Mesendoderm (in vitro differentiated cells): ENCODE measurements at regions not wholly inside any gene's neighbourhood (a gene's known extent, or its start where the extent isn't known, plus 50 kb on each side); places are given as distances from the start of the nearest gene placed in this dataset.
A peak's percentile ranks its signal among the peaks of the same experiment; 100 is the strongest.

Source experiments
- DNase-seq: peaks from one replicate; pipeline ENCODE4 v3.0.0; 2013
- H2AK5ac ChIP-seq: 2 replicates; pipeline ENCODE4 v1.6.1; 2013; ENCODE audit warnings: low read length, inconsistent platforms
- H2BK120ac ChIP-seq: 2 replicates; pipeline ENCODE4 v1.6.1; 2013; ENCODE audit warnings: low read depth, mild to moderate bottlenecking, low read length, moderate library complexity, mixed read lengths
- H2BK15ac ChIP-seq: replicated peaks from 2 replicates; pipeline ENCODE4 v1.6.1; 2013; ENCODE audit warnings: low read depth, mild to moderate bottlenecking, moderate library complexity
- H2BK5ac ChIP-seq: 2 replicates; pipeline ENCODE4 v1.6.1; 2013; ENCODE audit warnings: low read length, inconsistent platforms
- H3K18ac ChIP-seq: 2 replicates; pipeline ENCODE4 v1.6.1; 2013; ENCODE audit warnings: mild to moderate bottlenecking, low read length, mixed read lengths
- H3K23ac ChIP-seq: one replicate; pipeline ENCODE4 v1.6.1; 2013; ENCODE audit warnings: low read length
- H3K27ac ChIP-seq: 2 replicates; pipeline ENCODE4 v1.5.1; 2013; ENCODE audit warnings: low read depth, mild to moderate bottlenecking, inconsistent platforms, low read length, moderate library complexity
- H3K27me3 ChIP-seq: 2 replicates; pipeline ENCODE4 v1.6.1; 2013; ENCODE audit warnings: low read length, control low read depth, mild to moderate bottlenecking, inconsistent platforms; ENCODE audit not compliant: insufficient read depth, poor library complexity
- H3K36me3 ChIP-seq: 2 replicates; pipeline ENCODE4 v1.6.1; 2013; ENCODE audit warnings: low read length, inconsistent platforms; ENCODE audit not compliant: control insufficient read depth, insufficient read depth
- H3K4ac ChIP-seq: one replicate; pipeline ENCODE4 v1.6.1; 2013; ENCODE audit warnings: low read depth, mild to moderate bottlenecking, low read length, moderate library complexity
- H3K4me1 ChIP-seq: 2 replicates; pipeline ENCODE4 v1.6.1; 2013; ENCODE audit warnings: low read depth, low read length, inconsistent platforms; ENCODE audit not compliant: control insufficient read depth
- H3K4me2 ChIP-seq: 2 replicates; pipeline ENCODE4 v1.6.1; 2013; ENCODE audit warnings: low read length
- H3K4me3 ChIP-seq: 2 replicates; pipeline ENCODE4 v1.5.1; 2013; ENCODE audit warnings: mild to moderate bottlenecking, low read length
- H3K56ac ChIP-seq: one replicate; pipeline ENCODE4 v1.6.1; 2013; ENCODE audit warnings: low read length
- H3K79me1 ChIP-seq: 2 replicates; pipeline ENCODE4 v1.6.1; 2013; ENCODE audit warnings: low read length, inconsistent platforms
- H3K79me2 ChIP-seq: 2 replicates; pipeline ENCODE4 v1.6.1; 2013; ENCODE audit warnings: mild to moderate bottlenecking, low read length; ENCODE audit not compliant: control insufficient read depth, insufficient read depth
- H3K9ac ChIP-seq: 2 replicates; pipeline ENCODE4 v1.6.1; 2013; ENCODE audit warnings: low read length, inconsistent platforms
- H4K5ac ChIP-seq: one replicate; pipeline ENCODE4 v1.6.1; 2013; ENCODE audit warnings: low read length
- H4K8ac ChIP-seq: one replicate; pipeline ENCODE4 v1.6.1; 2013; ENCODE audit warnings: low read depth, mild to moderate bottlenecking, control low read depth, low read length, moderate library complexity
- WGBS: extraction: QIAGEN DNeasy Blood & Tissue Kit; methylation state at CpG from one replicate; pipeline ENCODE4 v1.1.7; 2013; ENCODE audit warnings: low lambda C conversion rate, missing lambda C conversion rate; ENCODE audit not compliant: insufficient coverage; ENCODE audit errors: extremely low coverage; 5-methylcytosine and 5-hydroxymethylcytosine counted together

DNA sequence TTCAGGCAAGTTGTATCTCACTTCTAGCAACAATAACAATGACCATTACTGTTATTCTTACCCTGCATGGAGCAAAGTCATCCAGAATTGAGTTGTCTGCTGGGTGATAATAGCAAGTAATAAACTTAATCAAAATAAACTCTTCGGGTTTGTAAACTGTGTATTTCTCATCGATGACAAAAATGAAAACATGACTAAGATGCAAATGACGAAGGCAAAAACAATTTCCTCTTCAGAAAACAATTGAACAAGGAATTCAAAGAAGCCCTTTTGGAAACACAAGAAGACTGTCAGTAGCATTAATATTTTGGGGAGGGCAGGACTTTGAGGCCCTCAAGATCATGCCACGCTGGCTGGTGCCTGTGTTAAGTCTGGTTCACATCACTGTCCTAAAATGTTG lies 232.0 kb downstream of the BTG1 start:
- Histone ChIP-seq H2AK5ac (no peak overlapping the region), H2BK15ac (no peak overlapping the region), H4K5ac (no peak overlapping the region), H3K4me1 (peaks cover 5% of the 10 kb centered on the region), H3K23ac (no peak overlapping the region), H3K79me2 (no peaks in the 10 kb centered on the region), H4K8ac (no peak overlapping the region), H3K4me2 (no peak overlapping the region), H3K27ac (no peak overlapping the region), H2BK5ac (no peak overlapping the region), H2BK120ac (no peak overlapping the region), H3K18ac (no peak overlapping the region), H3K4ac (no peak overlapping the region), H3K79me1 (no peaks in the 10 kb centered on the region), H3K27me3 (no peaks in the 10 kb centered on the region), H3K4me3 (no peak overlapping the region), H3K36me3 (no peaks in the 10 kb centered on the region), H3K9ac (no peak overlapping the region), H3K56ac (no peak overlapping the region)
- no CpG with 5 or more reads among the region's 4 CpGs for WGBS
- no peak for DNase-seq

DNA sequence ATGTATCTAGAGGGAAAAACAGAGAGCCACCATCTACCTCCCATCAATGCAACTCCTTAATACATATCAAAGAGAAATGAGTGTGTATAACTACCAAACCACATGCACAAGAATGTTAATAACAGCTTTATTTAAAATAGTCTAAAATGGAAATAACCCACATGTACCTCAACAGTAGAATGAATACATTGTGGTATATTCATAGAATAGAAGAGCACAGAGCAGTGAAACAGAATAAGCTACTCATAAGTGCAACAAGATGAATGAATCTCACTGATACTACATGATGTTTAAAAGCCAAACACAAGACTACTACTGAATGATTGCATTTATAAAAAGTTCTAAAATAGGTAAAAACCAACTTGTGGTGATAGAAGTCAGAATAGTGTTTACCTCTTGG lies 232.5 kb downstream of the BTG1 start:
- Histone ChIP-seq H3K9ac (no peak overlapping the region), H3K79me1 (no peaks in the 10 kb centered on the region), H3K4me2 (no peak overlapping the region), H3K27me3 (no peaks in the 10 kb centered on the region), H2BK120ac (no peak overlapping the region), H3K4me3 (no peak overlapping the region), H3K18ac (no peak overlapping the region), H2AK5ac (no peak overlapping the region), H3K56ac (no peak overlapping the region), H2BK5ac (no peak overlapping the region), H3K4me1 (peaks cover 5% of the 10 kb centered on the region), H3K23ac (no peak overlapping the region), H2BK15ac (no peak overlapping the region), H4K8ac (no peak overlapping the region), H3K27ac (no peak overlapping the region), H3K4ac (no peak overlapping the region), H3K36me3 (no peaks in the 10 kb centered on the region), H4K5ac (no peak overlapping the region), H3K79me2 (no peaks in the 10 kb centered on the region)
- DNase-seq, result no peak

DNA sequence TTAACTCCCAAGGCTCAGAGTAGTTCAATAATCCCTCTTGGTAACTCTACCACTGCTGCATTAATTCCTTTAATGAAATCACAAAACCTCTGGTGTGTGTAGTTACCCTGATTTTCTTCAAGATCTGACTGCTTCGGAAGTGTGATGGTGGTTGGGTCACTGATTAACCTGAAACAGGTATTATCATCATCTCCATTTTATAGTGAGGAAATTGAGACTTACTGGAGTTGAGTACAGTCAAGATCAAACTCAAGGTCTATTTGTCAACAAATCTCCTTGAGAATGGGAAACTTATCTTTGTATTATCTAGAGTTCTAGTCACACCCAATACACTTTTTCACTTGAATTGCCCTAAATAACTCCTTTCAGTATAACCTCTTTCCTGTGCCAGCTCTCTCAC lies 233.5 kb downstream of the BTG1 start:
- Histone ChIP-seq H2BK5ac (no peak overlapping the region), H4K8ac (no peak overlapping the region), H3K4me3 (no peak overlapping the region), H3K27ac (no peak overlapping the region), H2BK120ac (no peak overlapping the region), H4K5ac (no peak overlapping the region), H3K56ac (no peak overlapping the region), H3K4me1 (peaks cover 5% of the 10 kb centered on the region), H2BK15ac (no peak overlapping the region), H3K79me1 (no peaks in the 10 kb centered on the region), H2AK5ac (no peak overlapping the region), H3K4ac (no peak overlapping the region), H3K36me3 (no peaks in the 10 kb centered on the region), H3K9ac (no peak overlapping the region), H3K27me3 (no peaks in the 10 kb centered on the region), H3K23ac (no peak overlapping the region), H3K4me2 (no peak overlapping the region), H3K18ac (no peak overlapping the region), H3K79me2 (no peaks in the 10 kb centered on the region)
- no CpG with 5 or more reads among the region's 1 CpG for WGBS
- no peak for DNase-seq

DNA sequence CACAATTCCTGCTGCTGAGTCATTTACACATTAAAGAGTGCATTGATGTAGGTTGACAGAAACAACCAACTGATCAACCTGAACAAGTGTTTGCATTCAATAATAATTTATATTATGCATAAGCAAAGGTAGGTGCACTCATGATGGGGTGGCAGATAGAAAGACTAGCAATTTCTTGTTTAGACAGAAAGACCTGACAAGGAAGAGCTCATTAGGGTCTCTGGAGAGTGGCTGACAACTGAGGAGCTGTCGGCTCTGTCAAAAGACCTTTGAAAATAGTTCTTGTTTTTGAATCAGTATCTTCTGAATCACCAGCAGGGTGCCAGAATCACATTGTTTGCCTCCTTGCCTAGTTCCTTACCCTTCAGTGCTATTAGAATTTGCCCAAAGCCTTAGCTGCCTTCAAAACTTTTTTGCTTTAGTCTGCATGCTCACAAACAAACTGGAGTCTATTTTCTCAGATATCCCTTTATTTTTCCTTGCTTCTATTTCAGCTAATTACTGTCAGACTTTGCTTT lies 234.7 kb downstream of the BTG1 start:
- H2BK15ac ChIP-seq, result no peak overlapping the region
- WGBS, result no CpG with 5 or more reads among the region's 1 CpG
- no peak overlapping the region for H3K18ac ChIP-seq
- H4K8ac ChIP-seq, result no peak overlapping the region
- no peaks in the 10 kb centered on the region for H3K36me3 ChIP-seq
- no peak overlapping the region for H3K4ac ChIP-seq
- H3K23ac ChIP-seq, result no peak overlapping the region
- no peak overlapping the region for H3K27ac ChIP-seq
- H3K27me3 ChIP-seq, result no peaks in the 10 kb centered on the region
- H2BK120ac ChIP-seq, result no peak overlapping the region
- H3K79me1 ChIP-seq, result no peaks in the 10 kb centered on the region
- H4K5ac ChIP-seq, result no peak overlapping the region
- H3K79me2 ChIP-seq, result no peaks in the 10 kb centered on the region
- no peak overlapping the region for H2AK5ac ChIP-seq
- no peak overlapping the region for H3K9ac ChIP-seq
- no peak overlapping the region for H2BK5ac ChIP-seq
- H3K56ac ChIP-seq, result no peak overlapping the region
- DNase-seq, result peak; percentile 24
- H3K4me1 ChIP-seq, result peaks cover 5% of the 10 kb centered on the region
- H3K4me3 ChIP-seq, result no peak overlapping the region
- no peak overlapping the region for H3K4me2 ChIP-seq

DNA sequence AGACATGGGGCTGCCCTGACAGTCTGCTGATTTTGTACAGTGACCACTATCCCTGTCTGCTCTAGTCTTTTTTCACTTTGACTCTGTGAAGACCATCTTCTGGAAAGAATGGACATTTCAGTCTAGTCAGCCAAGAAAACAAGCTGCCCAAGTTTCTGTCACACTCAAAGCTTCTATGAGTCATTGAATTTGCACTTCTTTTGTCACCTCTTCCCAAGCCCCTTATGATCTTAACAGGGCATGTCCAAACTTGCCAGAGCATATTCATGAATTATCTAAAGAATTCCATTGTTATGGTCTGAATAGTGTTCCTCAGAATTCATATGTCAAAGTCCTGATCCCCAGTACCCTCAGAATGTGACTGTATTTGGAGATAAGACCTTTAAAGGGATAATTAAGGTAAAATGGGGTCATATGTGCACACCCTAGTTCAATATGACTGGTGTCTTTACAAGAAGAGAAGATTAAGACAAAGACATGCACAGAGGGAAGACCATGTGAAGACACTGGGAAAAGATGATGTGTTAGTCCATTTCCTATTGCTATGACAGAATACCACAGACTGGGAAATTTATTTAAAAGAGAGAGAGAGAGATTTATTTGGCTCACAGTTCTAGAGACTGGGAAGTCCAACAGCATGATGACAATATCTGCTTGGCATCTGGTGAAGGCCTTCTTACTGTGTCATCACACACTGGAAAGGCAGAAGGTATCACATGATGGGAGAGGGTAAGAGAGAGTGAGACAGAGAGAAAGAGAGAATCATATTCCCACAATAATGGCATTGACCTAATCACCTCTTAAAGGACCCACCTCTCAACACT lies 242.6 kb downstream of the BTG1 start:
- no peak overlapping the region for H3K23ac ChIP-seq
- no peak overlapping the region for H3K56ac ChIP-seq
- H3K27ac ChIP-seq, result no peak overlapping the region
- H3K4me3 ChIP-seq, result no peak overlapping the region
- no peak overlapping the region for H2BK15ac ChIP-seq
- H3K27me3 ChIP-seq, result no peaks in the 10 kb centered on the region
- no peak overlapping the region for H2AK5ac ChIP-seq
- no peak overlapping the region for H2BK5ac ChIP-seq
- no peak overlapping the region for H3K9ac ChIP-seq
- H3K18ac ChIP-seq, result no peak overlapping the region
- no peak overlapping the region for H3K4ac ChIP-seq
- no peak overlapping the region for H3K4me2 ChIP-seq
- H3K4me1 ChIP-seq, result no peaks in the 10 kb centered on the region
- no peak for DNase-seq
- no peak overlapping the region for H2BK120ac ChIP-seq
- H3K79me2 ChIP-seq, result no peaks in the 10 kb centered on the region
- H4K5ac ChIP-seq, result no peak overlapping the region
- H4K8ac ChIP-seq, result no peak overlapping the region
- no peaks in the 10 kb centered on the region for H3K79me1 ChIP-seq
- no peaks in the 10 kb centered on the region for H3K36me3 ChIP-seq
